AG08395 (cell line): ENCODE measurements at regions not wholly inside any gene's neighbourhood (a gene's known extent, or its start where the extent isn't known, plus 50 kb on each side); places are given as distances from the start of the nearest gene placed in this dataset.

Experiments used
- DNase-seq: peaks from one replicate; pipeline ENCODE4 v3.0.0; 2012; ENCODE audit warnings: mixed read lengths, low spot score

DNA sequence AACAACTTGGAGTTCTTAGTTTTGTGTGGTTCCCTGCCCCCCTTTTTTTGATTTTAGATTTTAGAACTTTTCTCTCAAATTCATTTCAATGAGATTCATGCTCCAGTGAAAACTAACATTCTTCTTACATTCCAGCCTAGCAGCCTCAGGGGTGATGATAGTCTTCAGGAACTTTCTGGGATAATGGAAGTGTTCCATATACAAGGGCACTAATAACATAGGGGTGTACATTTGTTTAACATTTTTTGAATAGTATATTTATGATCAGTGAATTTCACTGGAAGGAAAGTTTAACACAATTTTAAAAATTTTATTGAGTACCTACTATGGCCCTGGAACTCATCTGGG lies 61.4 kb upstream of the ZNF648 start:
- DNase-seq = no peak

DNA sequence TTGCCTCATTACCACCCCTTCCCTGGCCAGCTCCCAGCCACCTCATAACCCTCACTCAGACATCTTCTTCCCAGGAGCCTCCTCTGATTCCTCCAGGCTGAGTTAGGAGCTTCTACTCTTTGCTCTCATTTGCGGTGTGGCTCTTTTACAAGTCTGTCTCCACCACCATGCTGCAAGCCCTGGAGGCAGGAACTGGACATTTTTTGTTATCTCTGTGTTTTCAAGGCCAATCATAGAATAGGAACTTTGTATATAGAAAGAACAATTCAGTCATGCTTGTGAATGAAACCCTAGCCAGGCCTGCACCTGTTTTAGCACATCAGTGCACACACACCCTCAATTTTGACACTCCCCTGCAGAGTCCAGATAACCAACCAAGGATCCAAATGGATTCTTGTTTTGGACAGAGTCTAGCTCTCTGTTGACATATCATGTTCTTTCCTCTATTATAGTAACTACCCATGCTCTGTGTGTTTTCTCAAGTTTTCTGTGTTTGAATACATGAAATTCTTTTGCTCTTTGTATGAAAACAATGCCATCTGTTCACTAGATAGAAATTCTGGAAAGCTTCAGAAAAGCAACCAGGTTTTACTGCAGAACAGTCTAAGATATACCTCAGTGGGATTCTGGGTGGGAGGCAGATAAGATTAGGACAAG lies 60.9 kb upstream of the ZNF648 start:
- no peak for DNase-seq

GRCh38 chr1:182121787-182122186 lies 60.3 kb upstream of the ZNF648 start:
- DNase-seq = no peak

DNA sequence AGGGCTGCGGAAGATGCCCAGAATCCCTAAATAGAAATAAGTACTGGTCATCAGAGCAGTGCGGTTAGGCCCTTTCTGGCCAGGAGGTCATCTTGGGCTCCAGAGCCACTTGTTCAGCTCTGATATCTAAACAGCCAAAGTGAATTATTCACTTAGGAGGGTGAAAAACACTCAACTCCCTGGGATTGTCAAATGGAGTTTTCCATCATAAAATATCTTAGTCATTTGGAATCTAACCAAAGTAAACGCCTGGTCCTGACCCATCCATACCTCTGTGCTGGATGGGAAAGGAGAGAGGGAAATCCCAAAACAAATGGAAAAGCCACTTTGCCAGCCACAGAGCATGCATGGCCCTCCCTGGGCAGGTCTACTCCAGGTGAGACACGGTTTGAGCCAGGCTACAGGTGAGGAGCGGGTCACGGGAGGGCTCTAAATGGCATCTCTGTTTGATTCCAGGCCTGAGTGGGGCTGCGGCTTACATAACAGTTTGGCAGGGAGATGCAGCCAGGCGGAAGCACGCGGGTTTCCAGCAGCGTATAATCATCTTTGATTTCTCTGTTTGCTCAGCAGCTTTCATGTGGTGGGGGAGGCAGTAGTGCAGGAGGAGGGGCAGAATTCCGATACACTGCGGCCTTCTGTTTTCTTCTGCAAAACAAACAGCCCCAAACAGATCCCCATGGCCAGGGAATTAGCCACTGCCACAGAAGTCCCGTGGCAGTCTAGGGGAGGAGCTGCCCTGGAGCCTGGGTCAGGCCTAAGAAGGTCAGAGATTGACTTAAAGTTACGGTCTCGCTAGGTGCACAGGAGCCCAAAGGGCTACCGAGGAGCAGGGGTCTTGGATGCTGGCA lies 59.1 kb upstream of the ZNF648 start:
- DNase-seq = peak; percentile 53

GRCh38 chr1:182119631-182120030 lies 58.1 kb upstream of the ZNF648 start:
- no peak for DNase-seq

DNA sequence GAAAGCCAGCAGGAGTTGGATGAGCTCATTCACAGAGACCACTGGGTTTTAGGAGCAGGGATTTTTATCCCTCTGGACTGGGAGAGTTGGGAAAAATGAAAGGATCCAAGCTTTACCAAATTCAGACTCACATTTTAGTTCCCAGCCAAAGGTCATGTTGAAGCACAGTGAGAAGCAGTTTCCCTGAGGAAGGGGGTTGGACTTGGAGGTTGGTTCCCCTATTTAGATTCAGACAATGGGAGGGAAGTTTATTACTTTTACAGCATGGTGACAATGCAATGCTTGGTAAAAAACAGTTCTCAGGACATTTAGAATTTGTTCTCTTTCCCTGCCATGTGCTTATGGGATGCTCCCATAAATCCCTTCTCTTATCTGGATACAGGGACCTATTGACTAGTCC lies 57.3 kb upstream of the ZNF648 start:
- no peak for DNase-seq

DNA sequence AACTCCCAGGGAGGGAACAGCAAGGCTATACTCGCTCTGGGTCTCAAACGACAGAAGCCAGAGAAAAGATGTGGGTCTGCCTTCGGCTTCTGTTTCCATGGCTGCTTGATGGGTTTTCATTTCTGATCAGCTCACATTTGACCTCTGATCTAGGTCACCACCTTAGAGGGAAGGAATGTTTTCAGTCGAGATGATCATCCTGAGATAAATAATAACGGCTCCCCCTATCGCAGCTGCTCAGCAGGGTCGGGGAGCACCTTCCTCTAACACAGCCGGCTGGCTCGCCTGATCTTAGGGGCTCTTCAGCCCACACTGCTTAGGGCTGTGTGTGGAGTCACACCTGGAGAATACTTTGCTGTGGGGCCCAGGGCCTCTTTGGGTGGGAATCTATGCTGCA lies 53.1 kb upstream of the ZNF648 start:
- DNase-seq = no peak

DNA sequence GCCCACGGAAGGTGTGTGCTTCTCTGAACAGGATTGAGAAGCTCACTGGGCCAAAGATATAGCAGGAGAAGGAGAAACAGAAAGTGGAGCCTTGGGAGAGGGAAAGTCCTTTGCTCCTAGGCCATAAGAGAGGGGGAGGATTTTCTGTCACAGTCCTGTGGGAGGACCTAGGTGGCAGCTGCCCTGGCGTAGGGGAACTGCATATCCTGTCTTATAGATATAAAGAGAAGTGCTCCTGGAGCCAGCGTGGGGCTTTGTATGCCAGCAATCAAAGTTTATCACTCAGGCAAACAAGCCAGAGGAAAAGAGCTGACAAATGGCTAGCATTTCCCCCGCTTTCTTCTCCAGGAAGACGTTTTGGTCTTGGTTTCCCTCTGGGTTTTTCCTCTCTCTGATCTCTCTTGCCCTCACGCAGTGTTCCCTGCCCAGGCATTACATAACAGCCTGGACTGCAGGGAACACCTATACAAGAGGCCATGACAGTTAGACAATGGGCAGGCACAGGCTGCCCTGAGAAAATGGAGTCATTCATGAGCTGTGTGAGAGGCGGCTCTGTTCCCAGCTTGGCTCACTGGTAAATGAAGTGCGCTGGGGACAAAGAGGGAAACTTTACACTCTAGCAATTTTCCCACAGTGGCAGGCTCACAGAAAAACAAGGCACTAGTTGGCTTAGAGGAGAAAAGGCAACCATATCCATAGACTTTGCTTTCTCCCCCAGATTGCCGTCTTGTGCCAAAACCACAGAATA lies 52.5 kb upstream of the ZNF648 start:
- DNase-seq = no peak

DNA sequence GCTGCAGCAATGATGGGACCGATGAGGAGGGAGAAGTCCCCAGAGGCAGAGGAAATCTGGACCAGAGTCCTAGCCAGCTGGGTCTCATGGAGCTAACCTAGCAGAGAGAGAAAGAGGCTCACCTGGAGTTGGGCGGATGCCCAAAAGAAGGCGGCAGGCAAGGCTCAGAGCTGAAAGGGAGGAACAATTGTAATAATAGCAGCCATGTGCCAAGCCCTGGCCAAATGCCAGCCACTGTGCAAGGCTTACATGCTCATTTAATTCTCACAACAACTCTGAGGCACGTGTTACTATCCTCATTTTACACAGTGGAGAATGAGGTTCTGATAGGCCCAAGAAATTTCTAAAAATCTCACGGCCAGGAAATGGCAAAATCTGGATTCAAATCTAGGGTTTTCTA lies 50.0 kb upstream of the ZNF648 start:
- no peak for DNase-seq
